A673 (cell line): ENCODE measurements at regions not wholly inside any gene's neighbourhood (a gene's known extent, or its start where the extent isn't known, plus 50 kb on each side); places are given as distances from the start of the nearest gene placed in this dataset.
A peak's percentile ranks its signal among the peaks of the same experiment; 100 is the strongest.
"Not testable (repeated sequence)": the region's sequence is repeated elsewhere in the genome, so short reads cannot be mapped to it uniquely, and the experiment has no call there.

Experiments
- BruUV-seq: library from RNA; stranded (reverse); fragments of 400-500 nt; replicated peaks from 2 replicates; lab custom pipeline; 2021; lab: Mats Ljungman, UMichigan
- CTCF ChIA-PET: fragments of 300-600 bp; sonication (Branson Sonifier 250); formaldehyde crosslinking; loops from one replicate; lab custom pipeline; 2022; ENCODE audit warnings: antibody characterized with exemption; lab: Charles Lee
- POLR2A ChIA-PET: fragments of 300-600 bp; sonication (Branson Sonifier 250); formaldehyde crosslinking; loops from one replicate; lab custom pipeline; 2022; ENCODE audit warnings: antibody characterized with exemption; ENCODE audit not compliant: low non-redundant PET; lab: Charles Lee
- DNase-seq: peaks from one replicate; pipeline ENCODE4 v3.0.0-alpha.2; 2015; ENCODE audit warnings: low spot score
- H3K27ac ChIP-seq: fragments of 200-600 bp; sonication (generic); 2 replicates; pipeline ENCODE4 v1.5.1; 2016; ENCODE audit warnings: mixed run types, low read depth, mild to moderate bottlenecking, mixed read lengths, antibody characterized with exemption, low read length; ENCODE audit not compliant: poor library complexity, severe bottlenecking
- H3K27me3 ChIP-seq: fragments of 200-600 bp; sonication (generic); replicated peaks from 2 replicates; pipeline ENCODE4 v1.6.1; 2017; ENCODE audit warnings: mixed run types, low read depth, mild to moderate bottlenecking, mixed read lengths, antibody characterized with exemption, low read length; ENCODE audit not compliant: insufficient read depth, poor library complexity
- H3K36me3 ChIP-seq: fragments of 200-600 bp; sonication (generic); 2 replicates; pipeline ENCODE4 v1.6.1; 2016; ENCODE audit warnings: mixed run types, mild to moderate bottlenecking, mixed read lengths, antibody characterized with exemption, low read length; ENCODE audit not compliant: insufficient read depth, poor library complexity, severe bottlenecking
- H3K4me1 ChIP-seq: fragments of 200-600 bp; sonication (generic); 2 replicates; pipeline ENCODE4 v1.6.1; 2017; ENCODE audit warnings: mixed run types, mild to moderate bottlenecking, mixed read lengths, antibody characterized with exemption, low read length; ENCODE audit not compliant: insufficient read depth, poor library complexity, severe bottlenecking
- H3K4me3 ChIP-seq: fragments of 200-600 bp; sonication (generic); 2 replicates; pipeline ENCODE4 v1.5.1; 2016; ENCODE audit warnings: low read depth, mixed run types, mild to moderate bottlenecking, mixed read lengths, low read length; ENCODE audit not compliant: poor library complexity, severe bottlenecking
- H3K9me3 ChIP-seq: fragments of 200-600 bp; sonication (generic); 2 replicates; pipeline ENCODE4 v1.6.1; 2016; ENCODE audit warnings: mixed run types, low read depth, mild to moderate bottlenecking, mixed read lengths, antibody characterized with exemption, low read length; ENCODE audit not compliant: poor library complexity, severe bottlenecking
- EZH2 ChIP-seq: fragments of 200-600 bp; sonication (generic); IDR thresholded peaks from 2 replicates; pipeline ENCODE4 v1.6.1; 2017; ENCODE audit warnings: borderline replicate concordance, low read depth, mild to moderate bottlenecking, mixed read lengths, antibody characterized with exemption, low read length; ENCODE audit not compliant: poor library complexity, severe bottlenecking
- intact Hi-C: fragments of 100-400 bp; cut with micrococcal nuclease; formaldehyde crosslinking; loops from one replicate; pipeline ENCODE4 v1.10.0; 2022; ENCODE audit not compliant: unreplicated experiment
- TF ChIP-seq, protein P1 (sequence below): fragments of 300-800, 200-600 bp; sonication (generic); conservative IDR thresholded peaks from 2 replicates; pipeline ENCODE4 v1.5.1; 2017; ENCODE audit warnings: low read depth, mild to moderate bottlenecking, antibody characterized with exemption, low read length, moderate library complexity, mixed read lengths

DNA sequence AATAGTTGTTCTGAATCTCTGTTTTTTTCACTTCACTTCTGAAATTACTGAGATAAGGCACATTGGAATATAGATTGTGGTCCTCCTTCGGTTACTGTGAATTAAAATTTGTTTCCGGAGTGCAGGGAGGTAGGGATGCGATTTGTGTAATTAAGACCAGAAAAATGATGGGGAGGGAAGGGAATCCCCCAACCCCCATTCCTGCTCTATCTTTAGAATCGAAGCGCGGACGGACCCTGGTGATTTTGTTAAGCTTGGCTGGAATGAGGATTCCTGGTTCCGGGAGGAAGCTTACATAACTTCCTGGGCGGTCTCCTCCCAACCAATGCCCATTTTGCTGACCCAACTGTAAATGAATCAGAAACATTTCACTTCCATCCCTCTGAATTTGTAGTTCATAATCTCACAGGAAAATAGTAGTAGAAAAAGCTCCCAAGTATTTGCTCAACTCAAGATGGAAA is 220.1 kb upstream of the MSX2 start:
- TF ChIP-seq, protein P1, sequence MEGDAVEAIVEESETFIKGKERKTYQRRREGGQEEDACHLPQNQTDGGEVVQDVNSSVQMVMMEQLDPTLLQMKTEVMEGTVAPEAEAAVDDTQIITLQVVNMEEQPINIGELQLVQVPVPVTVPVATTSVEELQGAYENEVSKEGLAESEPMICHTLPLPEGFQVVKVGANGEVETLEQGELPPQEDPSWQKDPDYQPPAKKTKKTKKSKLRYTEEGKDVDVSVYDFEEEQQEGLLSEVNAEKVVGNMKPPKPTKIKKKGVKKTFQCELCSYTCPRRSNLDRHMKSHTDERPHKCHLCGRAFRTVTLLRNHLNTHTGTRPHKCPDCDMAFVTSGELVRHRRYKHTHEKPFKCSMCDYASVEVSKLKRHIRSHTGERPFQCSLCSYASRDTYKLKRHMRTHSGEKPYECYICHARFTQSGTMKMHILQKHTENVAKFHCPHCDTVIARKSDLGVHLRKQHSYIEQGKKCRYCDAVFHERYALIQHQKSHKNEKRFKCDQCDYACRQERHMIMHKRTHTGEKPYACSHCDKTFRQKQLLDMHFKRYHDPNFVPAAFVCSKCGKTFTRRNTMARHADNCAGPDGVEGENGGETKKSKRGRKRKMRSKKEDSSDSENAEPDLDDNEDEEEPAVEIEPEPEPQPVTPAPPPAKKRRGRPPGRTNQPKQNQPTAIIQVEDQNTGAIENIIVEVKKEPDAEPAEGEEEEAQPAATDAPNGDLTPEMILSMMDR, result no peak
- TF ChIP-seq EZH2, result no peak
- ChIA-PET CTCF (no interaction called here), POLR2A (no interaction called here)
- Histone ChIP-seq H3K27ac (peak overlapping the region; percentile 64), H3K4me3 (peak overlapping the region; percentile 22), H3K36me3 (no peaks in the 10 kb centered on the region), H3K9me3 (no peaks in the 10 kb centered on the region), H3K4me1 (peaks cover 10% of the 10 kb centered on the region), H3K27me3 (no peaks in the 10 kb centered on the region)
- intact Hi-C loops, result no loop called here
- DNase-seq, result peak; percentile 61
- BruUV-seq, result no TSS peak

- peaks cover 10% of the 10 kb centered on the region for H3K4me1 ChIP-seq
- no peaks in the 10 kb centered on the region for H3K9me3 ChIP-seq
- no peaks in the 10 kb centered on the region for H3K27me3 ChIP-seq
- peak; percentile 29 for DNase-seq
- TF ChIP-seq, protein P1, result no peak
- H3K27ac ChIP-seq, result no peak overlapping the region
- intact Hi-C loops, result no loop called here
- BruUV-seq, result no TSS peak
- H3K4me3 ChIP-seq, result no peak overlapping the region
- POLR2A ChIA-PET, result no interaction called here
- no peaks in the 10 kb centered on the region for H3K36me3 ChIP-seq
- CTCF ChIA-PET, result no interaction called here
Measured at GRCh38 chr5:174505621-174506020, 218.8 kb upstream of the MSX2 start.

- CTCF ChIA-PET, H3K4me1 ChIP-seq, H3K36me3 ChIP-seq, intact Hi-C loops, H3K27ac ChIP-seq, POLR2A ChIA-PET, H3K4me3 ChIP-seq, H3K9me3 ChIP-seq, BruUV-seq, DNase-seq, H3K27me3 ChIP-seq: not testable (repeated sequence)
Measured at GRCh38 chr5:174510782-174511453, 213.5 kb upstream of the MSX2 start.

GRCh38 chr5:174511714-174512253 is 212.6 kb upstream of the MSX2 start:
- no peak for DNase-seq
- no TSS peak for BruUV-seq
- no peaks in the 10 kb centered on the region for H3K27me3 ChIP-seq
- H3K9me3 ChIP-seq, result no peaks in the 10 kb centered on the region
- CTCF ChIA-PET, result no interaction called here
- no peaks in the 10 kb centered on the region for H3K36me3 ChIP-seq
- no peak overlapping the region for H3K4me3 ChIP-seq
- TF ChIP-seq, protein P1, result no peak
- no peak for TF ChIP-seq EZH2
- H3K27ac ChIP-seq, result no peak overlapping the region
- peaks cover 7% of the 10 kb centered on the region for H3K4me1 ChIP-seq
- intact Hi-C loops, result no loop called here
- POLR2A ChIA-PET, result no interaction called here
